ENCODE measurements at regions not wholly inside any gene's neighbourhood (a gene's known extent, or its start where the extent isn't known, plus 50 kb on each side); places are given as distances from the start of the nearest gene placed in this dataset.

DNA sequence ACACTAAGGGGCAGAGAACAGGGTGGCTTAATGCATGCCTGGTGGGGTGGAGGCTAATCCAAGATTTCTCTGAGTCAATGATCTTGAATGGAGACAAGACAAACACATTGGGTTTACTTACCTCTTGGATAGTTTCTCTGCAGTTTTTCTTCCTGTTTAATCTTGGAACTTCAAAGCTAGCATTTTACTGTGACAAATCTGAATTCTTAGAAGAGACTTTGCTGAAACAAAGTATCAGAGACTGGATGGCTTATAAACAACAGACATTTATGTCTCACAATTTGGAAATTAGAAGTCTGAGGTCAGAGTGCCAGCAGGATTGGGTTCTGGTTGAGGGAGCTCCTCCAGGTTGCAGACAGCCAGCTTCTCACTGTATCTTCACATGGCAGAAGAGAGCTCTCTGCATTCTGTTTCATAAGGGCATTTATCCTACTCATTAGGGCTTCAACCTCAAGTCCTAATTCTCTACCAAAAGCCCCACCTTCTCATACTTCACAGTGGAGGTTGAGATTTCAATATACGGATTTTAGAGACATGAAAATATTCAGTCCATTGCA lies 921.8 kb downstream of the VRK1 start:
- Histone ChIP-seq H3K27me3 (no peaks in the 10 kb centered on the region), H3K9me3 (peaks cover 0 to 12% of the 10 kb centered on the region in 2 donors), H3K4me1 (no peaks in the 10 kb centered on the region), H3K27ac (no peak overlapping the region), H3K36me3 (no peaks in the 10 kb centered on the region), H3K4me3 (no peak overlapping the region)
- DNase-seq (ENCODE audit: low spot score in 2 of 2) = no peak
- intact Hi-C loops (cut with DNase I; ENCODE audit: low total_unique reads) = loop anchor here (1.0 kb wide), 1 partner anchor 12 kb away; no protein-coding TSS in a partner anchor
- TF ChIP-seq POLR2AphosphoS5 (IDR thresholded peaks at IDR 0.05) (no peak), POLR2A (IDR thresholded peaks at IDR 0.05) (no peak)
- TF ChIP-seq, protein P1, sequence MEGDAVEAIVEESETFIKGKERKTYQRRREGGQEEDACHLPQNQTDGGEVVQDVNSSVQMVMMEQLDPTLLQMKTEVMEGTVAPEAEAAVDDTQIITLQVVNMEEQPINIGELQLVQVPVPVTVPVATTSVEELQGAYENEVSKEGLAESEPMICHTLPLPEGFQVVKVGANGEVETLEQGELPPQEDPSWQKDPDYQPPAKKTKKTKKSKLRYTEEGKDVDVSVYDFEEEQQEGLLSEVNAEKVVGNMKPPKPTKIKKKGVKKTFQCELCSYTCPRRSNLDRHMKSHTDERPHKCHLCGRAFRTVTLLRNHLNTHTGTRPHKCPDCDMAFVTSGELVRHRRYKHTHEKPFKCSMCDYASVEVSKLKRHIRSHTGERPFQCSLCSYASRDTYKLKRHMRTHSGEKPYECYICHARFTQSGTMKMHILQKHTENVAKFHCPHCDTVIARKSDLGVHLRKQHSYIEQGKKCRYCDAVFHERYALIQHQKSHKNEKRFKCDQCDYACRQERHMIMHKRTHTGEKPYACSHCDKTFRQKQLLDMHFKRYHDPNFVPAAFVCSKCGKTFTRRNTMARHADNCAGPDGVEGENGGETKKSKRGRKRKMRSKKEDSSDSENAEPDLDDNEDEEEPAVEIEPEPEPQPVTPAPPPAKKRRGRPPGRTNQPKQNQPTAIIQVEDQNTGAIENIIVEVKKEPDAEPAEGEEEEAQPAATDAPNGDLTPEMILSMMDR (IDR thresholded peaks at IDR 0.05) = no peak

DNA sequence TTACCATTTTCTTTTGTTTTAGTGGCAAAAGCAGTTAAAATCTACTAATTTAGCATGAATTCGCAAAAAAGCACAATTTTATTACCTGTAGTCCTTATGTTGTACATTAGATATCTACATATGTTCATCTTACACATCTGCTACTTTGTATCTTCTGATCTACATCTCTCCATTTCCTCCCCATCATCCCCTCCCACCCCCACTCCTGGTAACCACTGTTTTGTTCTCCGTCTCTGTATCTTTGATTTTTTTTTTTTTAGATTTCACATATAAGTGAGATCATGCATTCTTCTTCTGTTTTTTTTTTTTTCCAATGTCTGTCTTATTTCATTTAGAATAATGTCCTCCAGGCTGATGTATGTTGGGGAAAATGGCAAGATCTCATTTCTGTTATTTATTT lies 922.7 kb downstream of the VRK1 start:
- Histone ChIP-seq H3K4me1 (no peaks in the 10 kb centered on the region), H3K9me3 (peaks cover 0 to 12% of the 10 kb centered on the region in 2 donors), H3K4me3 (no peak overlapping the region), H3K36me3 (no peaks in the 10 kb centered on the region), H3K27me3 (no peaks in the 10 kb centered on the region), H3K27ac (no peak overlapping the region)
- TF ChIP-seq POLR2A (IDR thresholded peaks at IDR 0.05) (no peak), POLR2AphosphoS5 (IDR thresholded peaks at IDR 0.05) (no peak)
- TF ChIP-seq, protein P1 (IDR thresholded peaks at IDR 0.05) = no peak
- no peak for DNase-seq (ENCODE audit: low spot score in 2 of 2)
- intact Hi-C loops (cut with DNase I; ENCODE audit: low total_unique reads) = no loop called here

DNA sequence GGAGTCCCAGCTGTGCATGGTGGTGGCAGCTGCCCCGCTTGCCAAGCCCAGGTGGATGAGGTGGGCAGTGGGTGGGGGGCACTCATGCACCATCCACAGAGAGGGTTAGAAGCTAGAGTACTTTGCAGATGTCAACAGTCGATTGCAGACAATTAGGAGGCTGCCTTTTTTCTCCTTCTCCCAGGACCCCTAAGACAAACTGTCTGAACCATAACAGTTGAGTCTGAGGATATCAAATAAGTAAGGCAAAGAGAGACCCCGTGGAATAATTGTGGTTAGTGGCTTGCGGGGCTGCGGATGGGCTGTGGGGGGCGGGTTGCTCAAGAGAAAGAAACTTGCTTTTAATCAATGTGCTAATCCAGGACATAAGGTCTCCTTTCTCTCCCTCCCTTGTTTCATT lies 926.2 kb downstream of the VRK1 start:
- H3K4me3 ChIP-seq = no peak overlapping the region
- TF ChIP-seq POLR2AphosphoS5 (IDR thresholded peaks at IDR 0.05) (no peak), POLR2A (IDR thresholded peaks at IDR 0.05) (no peak)
- TF ChIP-seq, protein P1 (IDR thresholded peaks at IDR 0.05) = no peak
- H3K4me1 ChIP-seq = no peaks in the 10 kb centered on the region
- peaks cover 0 to 12% of the 10 kb centered on the region in 2 donors for H3K9me3 ChIP-seq
- no peaks in the 10 kb centered on the region for H3K27me3 ChIP-seq
- no peaks in the 10 kb centered on the region for H3K36me3 ChIP-seq
- no peak for DNase-seq (ENCODE audit: low spot score in 2 of 2)
- no peak overlapping the region for H3K27ac ChIP-seq
- intact Hi-C loops (cut with DNase I; ENCODE audit: low total_unique reads) = no loop called here

DNA sequence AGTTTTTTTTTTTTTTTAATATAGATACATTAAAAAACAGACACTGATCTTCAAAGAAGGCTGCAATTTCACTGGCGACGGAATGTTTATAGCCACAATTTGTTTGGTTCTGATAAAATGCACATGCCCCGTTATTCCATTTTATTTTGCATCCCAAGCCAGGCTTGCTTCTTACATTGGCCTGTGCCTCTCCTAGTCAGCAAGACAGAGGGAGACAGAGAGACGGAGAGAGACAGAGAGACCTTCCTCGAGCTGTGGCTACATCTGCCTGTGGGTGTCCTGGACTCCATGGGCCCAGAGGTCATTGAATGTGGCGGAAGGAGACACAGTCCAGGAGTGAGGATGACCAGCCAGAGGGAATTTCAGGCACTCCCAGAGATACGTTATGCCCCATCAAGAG lies 926.6 kb downstream of the VRK1 start:
- H3K36me3 ChIP-seq = no peaks in the 10 kb centered on the region
- H3K27me3 ChIP-seq = no peaks in the 10 kb centered on the region
- no peak overlapping the region for H3K27ac ChIP-seq
- H3K4me3 ChIP-seq = no peak overlapping the region
- H3K9me3 ChIP-seq = peaks cover 0 to 12% of the 10 kb centered on the region in 2 donors
- TF ChIP-seq POLR2AphosphoS5 (IDR thresholded peaks at IDR 0.05) (no peak), POLR2A (IDR thresholded peaks at IDR 0.05) (no peak)
- TF ChIP-seq, protein P1 (IDR thresholded peaks at IDR 0.05) = no peak
- no peaks in the 10 kb centered on the region for H3K4me1 ChIP-seq
- no peak for DNase-seq (ENCODE audit: low spot score in 2 of 2)
- intact Hi-C loops (cut with DNase I; ENCODE audit: low total_unique reads) = no loop called here

DNA sequence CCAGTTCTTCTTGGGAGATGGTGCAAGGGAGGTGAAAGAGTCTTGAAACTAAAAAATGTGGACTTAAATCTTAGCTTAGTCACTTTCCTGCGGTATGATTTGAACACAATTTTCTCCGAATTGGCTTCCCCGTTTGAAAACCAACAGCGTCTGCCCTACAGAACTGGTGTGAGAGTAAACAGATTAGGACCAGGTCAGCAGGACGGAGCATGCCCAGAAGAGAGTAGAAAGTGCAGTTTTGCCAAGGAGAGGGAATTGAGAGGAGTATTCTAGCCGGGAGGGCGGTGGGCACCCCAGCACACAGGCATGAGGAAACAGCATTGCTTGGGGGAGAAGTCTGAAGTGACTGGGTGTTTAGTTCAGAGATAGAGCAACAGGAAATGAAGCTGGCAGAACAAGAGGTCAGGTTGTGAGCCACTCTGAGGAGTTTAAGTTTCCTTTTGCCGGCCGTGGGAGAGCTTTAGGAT lies 927.1 kb downstream of the VRK1 start:
- H3K4me3 ChIP-seq = peak overlapping the region in 1 of 3 donors; percentile 8
- intact Hi-C loops (cut with DNase I; ENCODE audit: low total_unique reads) = no loop called here
- DNase-seq (ENCODE audit: low spot score in 2 of 2) = no peak
- H3K9me3 ChIP-seq = peaks cover 0 to 12% of the 10 kb centered on the region in 2 donors
- H3K36me3 ChIP-seq = no peaks in the 10 kb centered on the region
- H3K4me1 ChIP-seq = no peaks in the 10 kb centered on the region
- H3K27me3 ChIP-seq = no peaks in the 10 kb centered on the region
- TF ChIP-seq, protein P1 (IDR thresholded peaks at IDR 0.05) = no peak
- TF ChIP-seq POLR2AphosphoS5 (IDR thresholded peaks at IDR 0.05) (no peak), POLR2A (IDR thresholded peaks at IDR 0.05) (no peak)
- H3K27ac ChIP-seq = no peak overlapping the region

Data from breast epithelium (tissue), 4 donors.